HUES48 (cell line): ENCODE measurements at regions not wholly inside any gene's neighbourhood (a gene's known extent, or its start where the extent isn't known, plus 50 kb on each side); places are given as distances from the start of the nearest gene placed in this dataset.

ENCODE experiments used
- H3K27ac ChIP-seq: one replicate; pipeline ENCODE4 v1.7.0; 2013; ENCODE audit warnings: low read depth, low read length, inconsistent platforms
- H3K27me3 ChIP-seq: 2 replicates; pipeline ENCODE4 v1.6.1; 2013; ENCODE audit warnings: mild to moderate bottlenecking, low read length; ENCODE audit not compliant: control insufficient read depth, insufficient read depth
- H3K36me3 ChIP-seq: 2 replicates; pipeline ENCODE4 v1.6.1; 2013; ENCODE audit warnings: low read length; ENCODE audit not compliant: control insufficient read depth, insufficient read depth
- H3K4me1 ChIP-seq: 2 replicates; pipeline ENCODE4 v1.6.1; 2013; ENCODE audit warnings: mild to moderate bottlenecking, low read length; ENCODE audit not compliant: control insufficient read depth, insufficient read depth
- H3K4me3 ChIP-seq: 2 replicates; pipeline ENCODE4 v1.5.1; 2013; ENCODE audit warnings: mild to moderate bottlenecking, low read depth, low read length
- H3K9ac ChIP-seq: 2 replicates; pipeline ENCODE4 v1.6.1; 2013; ENCODE audit warnings: mild to moderate bottlenecking, low read depth, low read length, moderate library complexity
- H3K9me3 ChIP-seq: 2 replicates; pipeline ENCODE4 v1.6.1; 2013; ENCODE audit warnings: low read length; ENCODE audit not compliant: control insufficient read depth, insufficient read depth

GRCh38 chr20:24131281-24131680, 142.7 kb upstream of the GGTLC1 start:
- H3K4me3 ChIP-seq, result no peak overlapping the region
- H3K9me3 ChIP-seq, result no peaks in the 10 kb centered on the region
- H3K36me3 ChIP-seq, result no peaks in the 10 kb centered on the region
- peaks cover 6% of the 10 kb centered on the region; the same call in 1 of the 2 replicates for H3K4me1 ChIP-seq
- no peak overlapping the region for H3K9ac ChIP-seq
- no peaks in the 10 kb centered on the region for H3K27me3 ChIP-seq
- H3K27ac ChIP-seq, result no peak overlapping the region

GRCh38 chr20:24129641-24130040, 141.1 kb upstream of the GGTLC1 start:
- H3K4me3 ChIP-seq, result no peak overlapping the region

GRCh38 chr20:24124951-24125650, 136.5 kb upstream of the GGTLC1 start:
- Histone ChIP-seq H3K27me3 (no peaks in the 10 kb centered on the region), H3K36me3 (no peaks in the 10 kb centered on the region), H3K9ac (no peak overlapping the region), H3K4me3 (no peak overlapping the region), H3K27ac (no peak overlapping the region), H3K9me3 (no peaks in the 10 kb centered on the region), H3K4me1 (0 out of 2 replicates have a peak, but pooled peaks cover 1% of the 10 kb centered on the region)

More at GRCh38 chr20:24129641-24130040, 141.1 kb upstream of the GGTLC1 start:
- Histone ChIP-seq H3K27ac (no peak overlapping the region), H3K9ac (no peak overlapping the region), H3K27me3 (no peaks in the 10 kb centered on the region), H3K36me3 (no peaks in the 10 kb centered on the region), H3K4me1 (peaks cover 6% of the 10 kb centered on the region; the same call in 1 of the 2 replicates), H3K9me3 (no peaks in the 10 kb centered on the region)

GRCh38 chr20:24124003-24124402, 135.4 kb upstream of the GGTLC1 start:
- no peak overlapping the region for H3K9ac ChIP-seq
- H3K4me3 ChIP-seq, result no peak overlapping the region
- no peaks in the 10 kb centered on the region for H3K4me1 ChIP-seq
- H3K9me3 ChIP-seq, result no peaks in the 10 kb centered on the region
- no peaks in the 10 kb centered on the region for H3K36me3 ChIP-seq
- no peaks in the 10 kb centered on the region for H3K27me3 ChIP-seq
- no peak overlapping the region for H3K27ac ChIP-seq

GRCh38 chr20:24118441-24119175, 130.0 kb upstream of the GGTLC1 start:
- Histone ChIP-seq H3K27ac (no peak overlapping the region), H3K9ac (no peak overlapping the region), H3K4me3 (no peak overlapping the region), H3K4me1 (no peaks in the 10 kb centered on the region), H3K36me3 (no peaks in the 10 kb centered on the region), H3K9me3 (no peaks in the 10 kb centered on the region), H3K27me3 (no peaks in the 10 kb centered on the region)

GRCh38 chr20:24118034-24118433, 129.5 kb upstream of the GGTLC1 start:
- Histone ChIP-seq H3K9me3 (no peaks in the 10 kb centered on the region), H3K27ac (no peak overlapping the region), H3K36me3 (no peaks in the 10 kb centered on the region), H3K4me3 (no peak overlapping the region), H3K4me1 (no peaks in the 10 kb centered on the region), H3K9ac (no peak overlapping the region), H3K27me3 (no peaks in the 10 kb centered on the region)

- H3K4me1 ChIP-seq, result no peaks in the 10 kb centered on the region
- H3K27ac ChIP-seq, result no peak overlapping the region
- no peaks in the 10 kb centered on the region for H3K9me3 ChIP-seq
- H3K9ac ChIP-seq, result no peak overlapping the region
- no peaks in the 10 kb centered on the region for H3K27me3 ChIP-seq
- H3K4me3 ChIP-seq, result no peak overlapping the region
- no peaks in the 10 kb centered on the region for H3K36me3 ChIP-seq
Observed at GRCh38 chr20:24117383-24117782, 128.8 kb upstream of the GGTLC1 start.

GRCh38 chr20:24116611-24117010, 128.0 kb upstream of the GGTLC1 start:
- H3K36me3 ChIP-seq, result no peaks in the 10 kb centered on the region
- H3K27me3 ChIP-seq, result no peaks in the 10 kb centered on the region
- no peak overlapping the region for H3K27ac ChIP-seq
- H3K4me1 ChIP-seq, result no peaks in the 10 kb centered on the region
- H3K9me3 ChIP-seq, result no peaks in the 10 kb centered on the region
- H3K9ac ChIP-seq, result no peak overlapping the region
- no peak overlapping the region for H3K4me3 ChIP-seq

- Histone ChIP-seq H3K4me1 (no peaks in the 10 kb centered on the region), H3K9ac (no peak overlapping the region), H3K9me3 (no peaks in the 10 kb centered on the region), H3K27me3 (no peaks in the 10 kb centered on the region), H3K27ac (no peak overlapping the region), H3K36me3 (no peaks in the 10 kb centered on the region), H3K4me3 (no peak overlapping the region)
Observed at GRCh38 chr20:24112360-24112759, 123.8 kb upstream of the GGTLC1 start.

- H3K9me3 ChIP-seq, result no peaks in the 10 kb centered on the region
- H3K4me1 ChIP-seq, result no peaks in the 10 kb centered on the region
- no peaks in the 10 kb centered on the region for H3K27me3 ChIP-seq
- no peaks in the 10 kb centered on the region for H3K36me3 ChIP-seq
- H3K9ac ChIP-seq, result no peak overlapping the region
- no peak overlapping the region for H3K4me3 ChIP-seq
- H3K27ac ChIP-seq, result no peak overlapping the region
Observed at GRCh38 chr20:24111858-24112257, 123.3 kb upstream of the GGTLC1 start.

GRCh38 chr20:24109537-24109936, 121.0 kb upstream of the GGTLC1 start:
- Histone ChIP-seq H3K27me3 (no peaks in the 10 kb centered on the region), H3K4me3 (no peak overlapping the region), H3K36me3 (no peaks in the 10 kb centered on the region), H3K4me1 (no peaks in the 10 kb centered on the region), H3K9me3 (no peaks in the 10 kb centered on the region), H3K27ac (no peak overlapping the region), H3K9ac (no peak overlapping the region)
